DND-41 (cell line): ENCODE measurements at regions not wholly inside any gene's neighbourhood (a gene's known extent, or its start where the extent isn't known, plus 50 kb on each side); places are given as distances from the start of the nearest gene placed in this dataset.
"Not testable (repeated sequence)": the region's sequence is repeated elsewhere in the genome, so short reads cannot be mapped to it uniquely, and the experiment has no call there.

Experiments
- CTCF ChIP-seq: IDR thresholded peaks from 2 replicates; pipeline ENCODE4 v1.5.1; 2012; ENCODE audit warnings: borderline replicate concordance, low read length, moderate library complexity, mild to moderate bottlenecking; ENCODE audit not compliant: poor library complexity, severe bottlenecking; ENCODE audit errors: extremely low read depth
- EZH2 ChIP-seq: IDR thresholded peaks from 3 replicates; pipeline ENCODE4 v1.6.1; 2012; ENCODE audit warnings: borderline replicate concordance, low read depth, mild to moderate bottlenecking, moderate library complexity, low read length, inconsistent platforms; ENCODE audit not compliant: severe bottlenecking

GRCh38 chr17:62231293-62231692, 149.1 kb upstream of the EFCAB3 start:
- not testable (repeated sequence) for TF ChIP-seq EZH2, CTCF
